ENCODE measurements at regions not wholly inside any gene's neighbourhood (a gene's known extent, or its start where the extent isn't known, plus 50 kb on each side); places are given as distances from the start of the nearest gene placed in this dataset.

- Histone ChIP-seq H3K27ac (ENCODE audit: poor library complexity, severe bottlenecking) (no peak overlapping the region), H3K4me1 (ENCODE audit: insufficient read depth, poor library complexity, severe bottlenecking) (no peaks in the 10 kb centered on the region), H3K9me3 (ENCODE audit: severe bottlenecking) (no peaks in the 10 kb centered on the region), H3K27me3 (ENCODE audit: insufficient read depth, poor library complexity, severe bottlenecking) (no peaks in the 10 kb centered on the region), H3K4me3 (ENCODE audit: severe bottlenecking) (no peak overlapping the region), H3K36me3 (ENCODE audit: low read depth) (no peaks in the 10 kb centered on the region)
- no peak for ATAC-seq (ENCODE audit: low read depth)
- no peak for DNase-seq (ENCODE audit: low spot score)
- TF ChIP-seq CTCF (IDR thresholded peaks at IDR 0.05; ENCODE audit: poor library complexity, severe bottlenecking), result no peak
Observed at GRCh38 chr3:66819993-66820501, 178.1 kb upstream of the KBTBD8 start.

- no peaks in the 10 kb centered on the region for H3K9me3 ChIP-seq (ENCODE audit: severe bottlenecking)
- no peak overlapping the region for H3K27ac ChIP-seq (ENCODE audit: poor library complexity, severe bottlenecking)
- H3K4me3 ChIP-seq (ENCODE audit: severe bottlenecking), result no peak overlapping the region
- ATAC-seq (ENCODE audit: low read depth) (peak; percentile 92), DNase-seq (ENCODE audit: low spot score) (no peak)
- TF ChIP-seq CTCF (IDR thresholded peaks at IDR 0.05; ENCODE audit: poor library complexity, severe bottlenecking), result peak; percentile 85
- no peaks in the 10 kb centered on the region for H3K36me3 ChIP-seq (ENCODE audit: low read depth)
- H3K4me1 ChIP-seq (ENCODE audit: insufficient read depth, poor library complexity, severe bottlenecking), result no peaks in the 10 kb centered on the region
- H3K27me3 ChIP-seq (ENCODE audit: insufficient read depth, poor library complexity, severe bottlenecking), result no peaks in the 10 kb centered on the region
Observed at GRCh38 chr3:66822186-66823008, 175.7 kb upstream of the KBTBD8 start.

- DNase-seq (ENCODE audit: low spot score), result no peak
- Histone ChIP-seq H3K36me3 (ENCODE audit: low read depth) (no peaks in the 10 kb centered on the region), H3K4me3 (ENCODE audit: severe bottlenecking) (no peak overlapping the region), H3K9me3 (ENCODE audit: severe bottlenecking) (no peaks in the 10 kb centered on the region), H3K27ac (ENCODE audit: poor library complexity, severe bottlenecking) (no peak overlapping the region), H3K4me1 (ENCODE audit: insufficient read depth, poor library complexity, severe bottlenecking) (no peaks in the 10 kb centered on the region), H3K27me3 (ENCODE audit: insufficient read depth, poor library complexity, severe bottlenecking) (no peaks in the 10 kb centered on the region)
- ATAC-seq (ENCODE audit: low read depth), result no peak
- no peak for TF ChIP-seq CTCF (IDR thresholded peaks at IDR 0.05; ENCODE audit: poor library complexity, severe bottlenecking)
Observed at GRCh38 chr3:66823009-66823397, 175.1 kb upstream of the KBTBD8 start.

GRCh38 chr3:66823532-66823931, 174.6 kb upstream of the KBTBD8 start:
- Histone ChIP-seq H3K9me3 (ENCODE audit: severe bottlenecking) (no peaks in the 10 kb centered on the region), H3K4me1 (ENCODE audit: insufficient read depth, poor library complexity, severe bottlenecking) (no peaks in the 10 kb centered on the region), H3K27ac (ENCODE audit: poor library complexity, severe bottlenecking) (no peak overlapping the region), H3K36me3 (ENCODE audit: low read depth) (no peaks in the 10 kb centered on the region), H3K4me3 (ENCODE audit: severe bottlenecking) (no peak overlapping the region), H3K27me3 (ENCODE audit: insufficient read depth, poor library complexity, severe bottlenecking) (no peaks in the 10 kb centered on the region)
- DNase-seq (ENCODE audit: low spot score) (no peak), ATAC-seq (ENCODE audit: low read depth) (no peak)
- TF ChIP-seq CTCF (IDR thresholded peaks at IDR 0.05; ENCODE audit: poor library complexity, severe bottlenecking), result no peak

- Histone ChIP-seq H3K36me3 (ENCODE audit: low read depth) (no peaks in the 10 kb centered on the region), H3K4me1 (ENCODE audit: insufficient read depth, poor library complexity, severe bottlenecking) (no peaks in the 10 kb centered on the region), H3K9me3 (ENCODE audit: severe bottlenecking) (no peaks in the 10 kb centered on the region), H3K4me3 (ENCODE audit: severe bottlenecking) (no peak overlapping the region), H3K27ac (ENCODE audit: poor library complexity, severe bottlenecking) (no peak overlapping the region), H3K27me3 (ENCODE audit: insufficient read depth, poor library complexity, severe bottlenecking) (peaks cover 7% of the 10 kb centered on the region)
- TF ChIP-seq CTCF (IDR thresholded peaks at IDR 0.05; ENCODE audit: poor library complexity, severe bottlenecking), result no peak
- ATAC-seq (ENCODE audit: low read depth) (no peak), DNase-seq (ENCODE audit: low spot score) (no peak)
Observed at GRCh38 chr3:66825375-66825774, 172.7 kb upstream of the KBTBD8 start.
